Astrocyte (in vitro differentiated cells and primary cell): ENCODE measurements at regions not wholly inside any gene's neighbourhood (a gene's known extent, or its start where the extent isn't known, plus 50 kb on each side); places are given as distances from the start of the nearest gene placed in this dataset.

Source experiments
- DNase-seq: peaks from one replicate; pipeline ENCODE4 v3.0.0-alpha.2; 2010; ENCODE audit warnings: low read depth
- FAIRE-seq: peaks from 2 replicates; lab custom pipeline; 2011; peaks lifted over from hg19 to GRCh38; lab: Jason Lieb, UNC
- H2AFZ ChIP-seq: 2 replicates; pipeline ENCODE4 v1.6.0; 2012; ENCODE audit warnings: low read depth, low read length, inconsistent platforms
- H3K27ac ChIP-seq: 2 replicates; pipeline ENCODE4 v1.5.1; 2011; ENCODE audit warnings: low read depth, low read length, inconsistent platforms
- H3K27me3 ChIP-seq: 2 replicates; pipeline ENCODE4 v1.6.0; 2011; ENCODE audit warnings: low read length, inconsistent platforms; ENCODE audit not compliant: insufficient read depth
- H3K36me3 ChIP-seq: 2 replicates; pipeline ENCODE4 v1.5.1; 2011; ENCODE audit warnings: low read length, inconsistent platforms; ENCODE audit not compliant: insufficient read depth
- H3K4me1 ChIP-seq: 2 replicates; pipeline ENCODE4 v1.5.1; 2011; ENCODE audit warnings: low read length, inconsistent platforms; ENCODE audit not compliant: insufficient read depth
- H3K4me2 ChIP-seq: 2 replicates; pipeline ENCODE4 v1.6.0; 2012; ENCODE audit warnings: low read length, inconsistent platforms
- H3K4me3 ChIP-seq: 2 replicates; pipeline ENCODE4 v1.5.1; 2011; ENCODE audit warnings: low read depth, mild to moderate bottlenecking, low read length, inconsistent platforms; ENCODE audit not compliant: insufficient read depth
- H3K79me2 ChIP-seq: 2 replicates; pipeline ENCODE4 v1.6.0; 2012; ENCODE audit warnings: mild to moderate bottlenecking, low read length, inconsistent platforms; ENCODE audit not compliant: insufficient read depth
- H3K9ac ChIP-seq: 2 replicates; pipeline ENCODE4 v1.6.0; 2012; ENCODE audit warnings: mild to moderate bottlenecking, low read length, inconsistent platforms
- H3K9me3 ChIP-seq: 2 replicates; pipeline ENCODE4 v1.5.1; 2012; ENCODE audit warnings: low read depth, mild to moderate bottlenecking, low read length, inconsistent platforms; ENCODE audit not compliant: insufficient read depth
- H4K20me1 ChIP-seq: 2 replicates; pipeline ENCODE4 v1.6.0; 2012; ENCODE audit warnings: low read length, inconsistent platforms; ENCODE audit not compliant: insufficient read depth
- H3K27ac Mint-ChIP-seq: one replicate; pipeline ENCODE4 v1.8.0; 2021; ENCODE audit warnings: mild to moderate bottlenecking, mixed read lengths; ENCODE audit not compliant: unreplicated experiment
- H3K27me3 Mint-ChIP-seq: one replicate; pipeline ENCODE4 v1.8.0; 2021; ENCODE audit warnings: low read depth, mixed read lengths; ENCODE audit not compliant: unreplicated experiment
- H3K36me3 Mint-ChIP-seq: one replicate; pipeline ENCODE4 v1.8.0; 2021; ENCODE audit warnings: low read depth, mixed read lengths; ENCODE audit not compliant: unreplicated experiment
- H3K4me1 Mint-ChIP-seq: one replicate; pipeline ENCODE4 v1.8.0; 2021; ENCODE audit warnings: low read depth, mixed read lengths; ENCODE audit not compliant: unreplicated experiment
- H3K4me3 Mint-ChIP-seq: one replicate; pipeline ENCODE4 v1.8.0; 2021; ENCODE audit warnings: mild to moderate bottlenecking, moderate library complexity, mixed read lengths; ENCODE audit not compliant: unreplicated experiment
- H3K9me3 Mint-ChIP-seq: one replicate; pipeline ENCODE4 v1.8.0; 2021; ENCODE audit warnings: mild to moderate bottlenecking, mixed read lengths; ENCODE audit not compliant: unreplicated experiment
- CTCF ChIP-seq: IDR thresholded peaks from 2 replicates; pipeline ENCODE4 v1.5.1; 2011; ENCODE audit warnings: low read depth, mild to moderate bottlenecking, inconsistent platforms, low read length, moderate library complexity; ENCODE audit not compliant: insufficient read depth
- EZH2 ChIP-seq: IDR thresholded peaks from 2 replicates; pipeline ENCODE4 v1.6.1; 2012; ENCODE audit warnings: mild to moderate bottlenecking, low read length, inconsistent platforms; ENCODE audit not compliant: insufficient read depth

GRCh38 chr3:79885407-79885806 lies 117.6 kb upstream of the ROBO1 start:
- no peaks in the 10 kb centered on the region for H3K27me3 Mint-ChIP-seq
- H3K36me3 Mint-ChIP-seq: no peaks in the 10 kb centered on the region
- no peak overlapping the region for H3K4me3 Mint-ChIP-seq
- DNase-seq: no peak
- H3K4me2 ChIP-seq: no peak overlapping the region
- no peaks in the 10 kb centered on the region for H3K36me3 ChIP-seq
- H3K79me2 ChIP-seq: no peaks in the 10 kb centered on the region
- H4K20me1 ChIP-seq: no peaks in the 10 kb centered on the region
- H3K27me3 ChIP-seq: no peaks in the 10 kb centered on the region
- no peaks in the 10 kb centered on the region for H3K4me1 Mint-ChIP-seq
- no peak for FAIRE-seq
- H3K4me1 ChIP-seq: no peaks in the 10 kb centered on the region
- no peaks in the 10 kb centered on the region for H3K9me3 Mint-ChIP-seq
- TF ChIP-seq CTCF (no peak), EZH2 (no peak)
- no peaks in the 10 kb centered on the region for H3K9me3 ChIP-seq
- H3K27ac ChIP-seq: no peak overlapping the region
- H3K4me3 ChIP-seq: no peak overlapping the region
- H3K27ac Mint-ChIP-seq: no peak overlapping the region
- no peak overlapping the region for H3K9ac ChIP-seq
- H2AFZ ChIP-seq: no peak overlapping the region

- no peaks in the 10 kb centered on the region for H3K27me3 Mint-ChIP-seq
- H4K20me1 ChIP-seq: no peaks in the 10 kb centered on the region
- H3K4me1 ChIP-seq: no peaks in the 10 kb centered on the region
- H3K9ac ChIP-seq: no peak overlapping the region
- H3K79me2 ChIP-seq: no peaks in the 10 kb centered on the region
- H3K9me3 Mint-ChIP-seq: no peaks in the 10 kb centered on the region
- no peak for TF ChIP-seq EZH2
- TF ChIP-seq CTCF: no peak
- no peak overlapping the region for H3K27ac Mint-ChIP-seq
- no peaks in the 10 kb centered on the region for H3K27me3 ChIP-seq
- H2AFZ ChIP-seq: no peak overlapping the region
- no peaks in the 10 kb centered on the region for H3K36me3 Mint-ChIP-seq
- no peak overlapping the region for H3K4me3 Mint-ChIP-seq
- no peak for DNase-seq
- FAIRE-seq: no peak
- H3K4me2 ChIP-seq: no peak overlapping the region
- H3K9me3 ChIP-seq: no peaks in the 10 kb centered on the region
- H3K4me3 ChIP-seq: no peak overlapping the region
- no peaks in the 10 kb centered on the region for H3K4me1 Mint-ChIP-seq
- no peak overlapping the region for H3K27ac ChIP-seq
- H3K36me3 ChIP-seq: no peaks in the 10 kb centered on the region
Measured at GRCh38 chr3:79884354-79884753, 116.6 kb upstream of the ROBO1 start.

- Mint-ChIP-seq H3K36me3 (no peaks in the 10 kb centered on the region), H3K9me3 (peaks cover 3% of the 10 kb centered on the region), H3K27me3 (no peaks in the 10 kb centered on the region), H3K4me3 (no peak overlapping the region), H3K4me1 (no peaks in the 10 kb centered on the region), H3K27ac (no peak overlapping the region)
- no peaks in the 10 kb centered on the region for H3K4me1 ChIP-seq
- TF ChIP-seq EZH2 (no peak), CTCF (no peak)
- H3K27ac ChIP-seq: no peak overlapping the region
- H4K20me1 ChIP-seq: no peaks in the 10 kb centered on the region
- no peak overlapping the region for H3K4me3 ChIP-seq
- H3K27me3 ChIP-seq: no peaks in the 10 kb centered on the region
- no peaks in the 10 kb centered on the region for H3K36me3 ChIP-seq
- peak; percentile 18 for DNase-seq
- H2AFZ ChIP-seq: no peak overlapping the region
- H3K9ac ChIP-seq: no peak overlapping the region
- H3K79me2 ChIP-seq: no peaks in the 10 kb centered on the region
- H3K9me3 ChIP-seq: peaks cover 5% of the 10 kb centered on the region
- H3K4me2 ChIP-seq: no peak overlapping the region
- no peak for FAIRE-seq
Measured at GRCh38 chr3:79881431-79881830, 113.6 kb upstream of the ROBO1 start.
